Upper lobe of left lung (tissue), 4 donors: ENCODE measurements at regions not wholly inside any gene's neighbourhood (a gene's known extent, or its start where the extent isn't known, plus 50 kb on each side); places are given as distances from the start of the nearest gene placed in this dataset.

Source experiments
- CTCF ChIP-seq, 6 experiments: fragments of 450-650 bp in 4 of 6; fragments of 200-600 bp in 2 of 6; sonication (generic) in 2 of 6; IDR thresholded peaks; one replicate each; pipeline ENCODE4 v1.5.1; 2016 to 2019; ENCODE audit warnings: antibody characterized with exemption in 6 of 6
- EP300 ChIP-seq, 4 donors: sonication (generic); formaldehyde crosslinking; IDR thresholded peaks; one replicate each; pipeline ENCODE4 v1.5.1; 2017; ENCODE audit warnings: antibody characterized with exemption in 4 of 4, control low read depth in 2 of 4

- no peak for TF ChIP-seq CTCF (IDR thresholded peaks at IDR 0.05)
- TF ChIP-seq EP300 (IDR thresholded peaks at IDR 0.05) = no peak
Measured at GRCh38 chr3:145531548-145531947, 629.4 kb downstream of the PLOD2 start.
